Jurkat, Clone E6-1 (cell line): ENCODE measurements at regions not wholly inside any gene's neighbourhood (a gene's known extent, or its start where the extent isn't known, plus 50 kb on each side); places are given as distances from the start of the nearest gene placed in this dataset.

Experiments used
- DNase-seq: peaks from one replicate; pipeline ENCODE4 v3.0.0-alpha.2; 2011; ENCODE audit warnings: low read depth, low spot score
- H3K4me3 ChIP-seq: 2 replicates; pipeline ENCODE4 v1.5.1; 2011; ENCODE audit warnings: mild to moderate bottlenecking, low read length, control low read depth, moderate library complexity

GRCh38 chr10:78491812-78492211 lies 458.1 kb downstream of the RPS24 start:
- H3K4me3 ChIP-seq, result no peak overlapping the region
- no peak for DNase-seq

DNA sequence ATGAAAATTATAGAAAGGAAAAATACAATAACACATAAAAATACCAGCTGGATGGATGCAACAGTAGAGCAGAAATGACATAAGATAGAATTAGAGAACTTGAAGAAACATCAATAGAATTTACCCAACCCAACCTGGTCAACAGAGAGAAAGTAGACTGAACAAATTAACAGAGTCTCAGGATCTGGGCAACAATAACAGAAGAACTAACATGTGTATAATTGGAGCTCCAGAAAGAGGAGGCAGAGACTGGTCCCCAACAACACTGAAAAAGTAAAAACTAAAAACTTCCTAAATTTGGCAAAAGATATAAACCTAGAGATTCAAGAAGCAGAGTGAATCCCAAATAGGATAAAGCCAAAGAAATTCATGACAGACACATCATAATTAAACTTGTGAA lies 458.8 kb downstream of the RPS24 start:
- no peak for DNase-seq
- no peak overlapping the region for H3K4me3 ChIP-seq

DNA sequence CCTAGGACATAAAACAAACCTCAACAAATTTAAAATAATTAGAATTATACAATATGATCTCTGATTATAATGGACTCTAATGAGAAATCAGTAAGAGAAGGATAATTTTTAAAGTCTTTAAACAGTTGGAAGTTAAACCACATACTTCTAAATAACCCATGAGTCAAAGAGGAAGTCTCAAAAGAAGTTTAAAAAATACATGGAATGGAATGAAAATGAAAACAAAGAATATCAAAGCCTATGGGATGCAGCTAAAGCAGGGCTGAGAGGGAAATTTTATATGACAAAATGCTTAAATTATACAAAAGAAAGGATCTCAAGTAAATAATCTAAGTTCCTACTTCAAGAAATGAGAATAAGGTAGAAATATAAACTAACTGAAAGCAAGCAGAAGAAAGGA lies 460.5 kb downstream of the RPS24 start:
- no peak overlapping the region for H3K4me3 ChIP-seq
- no peak for DNase-seq

- no peak for DNase-seq
- no peak overlapping the region for H3K4me3 ChIP-seq
Observed at GRCh38 chr10:78502210-78502936, 468.7 kb downstream of the RPS24 start.

- H3K4me3 ChIP-seq, result no peak overlapping the region
- no peak for DNase-seq
Observed at GRCh38 chr10:78504181-78504580, 470.5 kb downstream of the RPS24 start.

- H3K4me3 ChIP-seq, result no peak overlapping the region
- DNase-seq, result no peak
Observed at GRCh38 chr10:78505657-78506056, 472.0 kb downstream of the RPS24 start.

- DNase-seq, result no peak
- no peak overlapping the region for H3K4me3 ChIP-seq
Observed at GRCh38 chr10:78506614-78507013, 473.0 kb downstream of the RPS24 start.

- H3K4me3 ChIP-seq, result no peak overlapping the region
- DNase-seq, result no peak
Observed at GRCh38 chr10:78507510-78508160, 474.0 kb downstream of the RPS24 start.

- DNase-seq, result no peak
- no peak overlapping the region for H3K4me3 ChIP-seq
Observed at GRCh38 chr10:78508955-78509748, 475.5 kb downstream of the RPS24 start.

GRCh38 chr10:78510566-78511323 lies 477.1 kb downstream of the RPS24 start:
- no peak for DNase-seq

DNA sequence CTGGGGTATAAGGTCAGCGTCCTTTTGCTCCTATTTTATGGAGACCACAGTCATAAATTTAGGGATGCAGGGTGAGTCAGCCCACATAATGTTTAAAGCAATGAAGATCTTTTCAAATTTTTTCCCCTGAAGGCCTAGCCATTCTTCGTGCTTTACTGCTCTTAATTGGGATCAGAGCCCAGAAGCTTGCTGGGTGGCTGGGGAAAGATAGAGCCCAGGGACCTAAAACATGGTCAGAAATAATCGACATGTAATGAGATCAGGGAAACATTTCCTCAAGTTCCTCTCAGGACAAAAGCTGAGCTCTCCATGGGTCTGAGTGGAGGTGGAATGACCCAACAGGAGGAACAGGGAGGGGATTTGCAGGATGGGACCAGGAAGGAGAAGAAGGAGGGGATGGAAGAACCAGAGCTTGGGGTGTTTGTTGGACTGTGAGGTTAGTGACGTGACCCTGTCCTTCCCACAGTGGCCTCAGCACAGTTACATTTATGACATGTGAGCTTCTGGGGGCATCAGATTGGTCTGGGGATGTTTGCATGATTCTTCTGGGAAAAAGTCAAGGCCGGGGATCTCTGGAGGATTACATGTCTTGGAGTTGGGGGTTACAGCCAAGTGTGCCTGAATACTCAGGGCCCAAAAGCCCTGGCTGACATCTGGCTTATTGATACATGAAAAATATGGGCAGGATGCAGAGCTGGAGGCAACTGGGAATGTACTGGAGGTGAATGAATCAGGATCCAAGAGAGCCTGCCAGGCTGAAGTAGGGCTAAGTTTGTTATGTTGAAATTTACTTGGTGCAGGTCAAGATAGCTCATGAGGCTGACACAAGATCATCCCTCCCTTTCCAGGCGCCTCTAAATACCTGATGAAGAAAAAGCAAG lies 477.9 kb downstream of the RPS24 start:
- H3K4me3 ChIP-seq, result no peak overlapping the region
- DNase-seq, result no peak

More at GRCh38 chr10:78510566-78511323, 477.1 kb downstream of the RPS24 start:
- H3K4me3 ChIP-seq, result no peak overlapping the region

GRCh38 chr10:78512205-78512550 lies 478.5 kb downstream of the RPS24 start:
- H3K4me3 ChIP-seq, result no peak overlapping the region
- no peak for DNase-seq

DNA sequence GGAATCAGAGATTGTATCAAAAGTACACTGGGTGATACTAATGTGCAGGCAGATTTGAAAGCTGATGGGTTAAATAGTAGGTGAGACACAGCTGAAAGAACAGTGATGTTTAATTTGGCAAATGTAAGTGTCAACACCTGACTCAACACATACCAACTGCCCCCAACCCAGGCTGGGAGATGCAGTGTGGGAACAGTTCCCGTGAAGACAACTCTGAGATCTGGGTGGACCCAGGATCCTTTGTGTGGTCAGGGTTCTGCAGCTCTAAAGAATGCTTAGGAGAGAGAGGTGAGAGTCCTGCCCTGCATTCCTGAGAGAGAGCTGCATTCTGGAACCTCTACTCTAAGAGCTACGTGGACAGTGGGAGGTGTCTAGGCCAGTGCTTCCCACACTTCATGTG lies 479.7 kb downstream of the RPS24 start:
- H3K4me3 ChIP-seq, result no peak overlapping the region
- DNase-seq, result no peak

DNA sequence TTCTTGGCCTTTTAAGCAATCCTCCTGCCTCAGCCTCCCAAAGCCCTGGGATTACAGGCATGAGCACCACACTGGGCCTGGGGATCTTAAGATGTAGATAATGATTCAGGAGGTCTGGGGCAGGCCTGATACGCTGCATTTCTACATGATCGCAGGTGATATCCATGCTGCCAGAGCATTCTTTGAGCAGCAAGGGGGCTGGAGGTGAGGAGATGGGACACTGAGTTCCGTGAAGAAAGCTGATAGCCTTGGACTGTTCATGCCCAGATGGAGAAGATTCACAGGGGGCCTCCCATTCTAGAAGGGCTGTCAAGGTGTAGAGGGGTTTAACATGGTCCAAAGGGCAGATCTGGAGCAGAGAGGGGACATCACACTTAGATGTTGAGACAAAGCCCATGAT lies 480.3 kb downstream of the RPS24 start:
- no peak for DNase-seq
- H3K4me3 ChIP-seq, result no peak overlapping the region

DNA sequence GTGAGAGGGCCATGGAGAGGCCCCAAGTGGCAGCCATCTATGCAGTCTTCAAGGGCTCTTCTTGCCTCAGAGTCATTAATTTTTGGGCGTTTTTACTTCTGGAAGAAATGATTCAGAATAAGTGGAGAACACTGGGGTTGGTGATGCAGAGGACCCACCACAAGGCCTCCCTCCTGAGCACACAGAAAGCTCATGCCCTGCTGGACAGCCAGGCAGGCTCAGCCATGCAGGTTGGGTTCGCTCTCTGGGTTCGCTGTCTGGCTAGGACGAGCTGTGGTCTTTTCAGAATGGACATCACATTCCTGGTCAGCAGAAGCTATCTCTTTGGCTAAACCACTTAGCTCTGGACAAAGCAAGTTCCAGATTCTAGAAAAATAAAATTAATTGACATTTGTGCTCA lies 480.8 kb downstream of the RPS24 start:
- H3K4me3 ChIP-seq, result no peak overlapping the region
- DNase-seq, result no peak

DNA sequence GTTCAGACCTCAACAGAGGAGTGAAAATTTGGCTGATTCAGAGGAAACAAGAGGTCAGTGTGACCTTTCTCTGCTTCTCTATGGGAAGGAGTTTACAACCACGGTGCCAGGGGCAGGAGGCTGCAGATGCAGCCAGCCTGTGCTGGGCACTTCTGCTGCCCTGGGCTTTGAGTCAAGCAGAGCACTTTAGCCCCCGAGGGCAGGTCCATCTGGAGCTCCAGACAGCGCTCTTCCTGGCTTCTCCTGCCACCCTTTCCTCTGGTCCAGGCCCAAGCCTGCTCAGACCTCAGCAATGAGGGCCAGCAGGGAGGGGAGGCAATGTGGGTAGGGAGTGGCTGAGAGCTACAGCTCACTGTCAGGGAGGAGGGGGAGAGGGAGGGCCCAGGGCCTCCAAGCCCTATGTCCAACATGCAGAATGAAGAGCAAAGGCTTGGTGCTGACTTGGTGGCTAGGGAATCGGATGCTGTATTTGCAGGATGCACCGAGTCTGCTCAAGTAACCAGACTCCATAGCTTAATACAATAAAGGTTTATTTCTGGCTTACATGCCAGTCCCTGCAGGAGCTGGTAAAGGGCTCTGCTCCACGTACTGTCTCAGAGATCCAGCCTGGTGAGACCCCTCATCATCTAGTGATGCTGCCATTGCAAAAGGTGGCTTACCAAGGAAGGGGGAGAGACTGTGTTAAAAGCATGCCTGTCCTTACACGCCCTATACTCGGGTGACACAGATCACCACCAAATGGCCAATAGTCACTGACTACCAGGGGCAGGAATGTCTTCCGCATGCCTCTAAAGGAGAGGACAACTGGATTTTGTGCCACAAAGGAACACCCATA lies 481.6 kb downstream of the RPS24 start:
- no peak overlapping the region for H3K4me3 ChIP-seq
- no peak for DNase-seq

- DNase-seq, result no peak
- H3K4me3 ChIP-seq, result no peak overlapping the region
Observed at GRCh38 chr10:78515873-78516153, 482.1 kb downstream of the RPS24 start.

- no peak for DNase-seq
- no peak overlapping the region for H3K4me3 ChIP-seq
Observed at GRCh38 chr10:78516236-78516635, 482.6 kb downstream of the RPS24 start.
